Activated naive CD8-positive, alpha-beta T cell (primary cell): ENCODE measurements at regions not wholly inside any gene's neighbourhood (a gene's known extent, or its start where the extent isn't known, plus 50 kb on each side); places are given as distances from the start of the nearest gene placed in this dataset.

ENCODE experiments used
- H3K27ac Mint-ChIP-seq: one replicate; pipeline ENCODE4 v1.8.0; 2021; ENCODE audit warnings: mixed read lengths
- H3K27me3 Mint-ChIP-seq: one replicate; pipeline ENCODE4 v1.8.0; 2021; ENCODE audit warnings: mixed read lengths
- H3K36me3 Mint-ChIP-seq: one replicate; pipeline ENCODE4 v1.8.0; 2021; ENCODE audit warnings: mixed read lengths
- H3K4me1 Mint-ChIP-seq: one replicate; pipeline ENCODE4 v1.8.0; 2021; ENCODE audit warnings: low read depth, mixed read lengths
- H3K4me3 Mint-ChIP-seq: one replicate; pipeline ENCODE4 v1.8.0; 2021; ENCODE audit warnings: mild to moderate bottlenecking, mixed read lengths
- H3K9me3 Mint-ChIP-seq: one replicate; pipeline ENCODE4 v1.8.0; 2021; ENCODE audit warnings: low read depth, mixed read lengths

GRCh38 chr9:126226991-126227936 is 99.4 kb upstream of the MVB12B start:
- Mint-ChIP-seq H3K36me3 (no peaks in the 10 kb centered on the region), H3K9me3 (no peaks in the 10 kb centered on the region), H3K27ac (no peak overlapping the region), H3K4me1 (peaks cover 7% of the 10 kb centered on the region), H3K27me3 (peaks cover 13% of the 10 kb centered on the region), H3K4me3 (no peak overlapping the region)

GRCh38 chr9:126228111-126228780 is 98.4 kb upstream of the MVB12B start:
- no peak overlapping the region for H3K27ac Mint-ChIP-seq
- H3K27me3 Mint-ChIP-seq, result peaks cover 13% of the 10 kb centered on the region
- H3K36me3 Mint-ChIP-seq, result no peaks in the 10 kb centered on the region
- no peak overlapping the region for H3K4me3 Mint-ChIP-seq
- peaks cover 7% of the 10 kb centered on the region for H3K4me1 Mint-ChIP-seq
- no peaks in the 10 kb centered on the region for H3K9me3 Mint-ChIP-seq

GRCh38 chr9:126228781-126229444 is 97.7 kb upstream of the MVB12B start:
- Mint-ChIP-seq H3K9me3 (no peaks in the 10 kb centered on the region), H3K4me1 (peaks cover 4% of the 10 kb centered on the region), H3K36me3 (no peaks in the 10 kb centered on the region), H3K4me3 (no peak overlapping the region), H3K27ac (no peak overlapping the region), H3K27me3 (peaks cover 11% of the 10 kb centered on the region)

GRCh38 chr9:126229501-126229900 is 97.1 kb upstream of the MVB12B start:
- no peaks in the 10 kb centered on the region for H3K9me3 Mint-ChIP-seq
- H3K27me3 Mint-ChIP-seq, result peaks cover 5% of the 10 kb centered on the region
- peaks cover 4% of the 10 kb centered on the region for H3K4me1 Mint-ChIP-seq
- H3K27ac Mint-ChIP-seq, result no peak overlapping the region
- no peaks in the 10 kb centered on the region for H3K36me3 Mint-ChIP-seq
- H3K4me3 Mint-ChIP-seq, result no peak overlapping the region

DNA sequence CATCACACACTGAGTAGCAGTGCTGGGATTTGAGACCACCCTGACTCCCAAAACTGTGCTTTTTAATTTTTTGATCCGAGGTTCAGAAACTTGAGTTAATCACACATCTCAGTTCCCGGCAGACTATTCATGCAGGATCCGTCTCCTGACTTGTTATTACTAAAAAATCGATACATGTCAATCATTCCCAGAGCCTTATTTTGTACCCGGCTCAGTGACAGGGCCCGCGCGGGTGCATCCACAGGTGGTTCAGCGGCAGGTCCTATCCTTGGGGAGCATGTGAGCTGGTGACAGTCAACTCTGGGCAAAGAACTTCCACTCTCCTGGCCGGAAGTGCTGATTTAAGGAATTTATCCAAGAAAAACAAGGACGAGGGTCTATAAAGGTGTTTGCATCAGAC is 95.9 kb upstream of the MVB12B start:
- Mint-ChIP-seq H3K27ac (no peak overlapping the region), H3K27me3 (peaks cover 3% of the 10 kb centered on the region)

DNA sequence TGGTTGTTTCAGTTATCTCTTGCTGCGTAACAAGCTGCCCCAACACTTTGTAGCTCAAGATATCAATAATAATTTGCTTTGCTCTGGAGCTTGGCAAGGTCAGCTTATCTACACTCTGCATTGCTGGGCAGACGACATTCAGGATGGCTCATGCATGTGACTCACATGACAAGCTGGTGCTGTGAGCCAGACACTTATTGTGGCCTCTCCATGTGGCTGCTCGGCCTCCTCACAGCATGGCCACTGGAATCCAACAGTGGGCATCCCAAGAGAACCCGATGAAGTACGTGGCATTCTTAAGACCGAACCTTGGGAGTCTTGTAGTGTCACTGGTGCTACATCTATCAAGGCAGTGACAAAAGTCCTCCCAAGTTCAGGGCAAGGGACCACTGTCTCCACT is 94.2 kb upstream of the MVB12B start:
- H3K36me3 Mint-ChIP-seq, result no peaks in the 10 kb centered on the region
- H3K27me3 Mint-ChIP-seq, result peaks cover 3% of the 10 kb centered on the region
- H3K4me1 Mint-ChIP-seq, result peaks cover 4% of the 10 kb centered on the region
- no peaks in the 10 kb centered on the region for H3K9me3 Mint-ChIP-seq
- H3K4me3 Mint-ChIP-seq, result no peak overlapping the region
- no peak overlapping the region for H3K27ac Mint-ChIP-seq

More for the DNA sequence above, 95.9 kb upstream of the MVB12B start:
- H3K36me3 Mint-ChIP-seq, result no peaks in the 10 kb centered on the region
- H3K4me3 Mint-ChIP-seq, result no peak overlapping the region
- peaks cover 4% of the 10 kb centered on the region for H3K4me1 Mint-ChIP-seq
- H3K9me3 Mint-ChIP-seq, result no peaks in the 10 kb centered on the region

- Mint-ChIP-seq H3K4me3 (no peak overlapping the region), H3K4me1 (peaks cover 4% of the 10 kb centered on the region), H3K27ac (no peak overlapping the region), H3K36me3 (no peaks in the 10 kb centered on the region), H3K27me3 (peaks cover 3% of the 10 kb centered on the region), H3K9me3 (no peaks in the 10 kb centered on the region)
Observed at GRCh38 chr9:126233175-126233574, 93.5 kb upstream of the MVB12B start.

DNA sequence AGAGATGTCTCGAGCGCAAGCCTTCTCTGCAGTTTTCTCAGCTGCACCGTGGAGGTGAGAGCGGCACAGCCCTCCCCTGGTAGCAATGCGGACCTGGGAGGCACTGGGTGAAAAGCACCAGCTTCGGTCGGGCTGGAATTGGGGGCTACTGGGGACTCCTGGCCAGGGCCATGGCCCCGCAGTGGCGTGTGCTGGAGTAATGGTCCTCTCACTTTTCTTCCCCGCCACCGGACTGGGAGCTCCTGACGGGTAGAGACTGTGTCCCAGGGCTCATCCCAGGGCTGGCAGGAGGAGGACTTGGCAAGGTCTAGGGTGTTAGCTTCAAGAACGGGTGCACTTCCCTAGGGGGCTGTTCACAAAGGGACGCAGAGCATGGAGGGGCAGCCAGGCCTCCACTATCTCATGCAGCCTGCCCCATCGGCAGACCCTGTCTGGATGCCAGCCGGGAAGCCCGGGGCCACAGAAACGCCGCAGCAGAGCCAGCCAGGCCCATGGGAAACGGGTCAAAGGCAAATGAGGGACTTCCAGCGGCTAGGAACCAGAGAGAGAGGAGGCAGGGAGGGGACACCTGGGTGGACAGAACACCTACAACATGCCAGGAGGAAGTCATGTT is 92.6 kb upstream of the MVB12B start:
- H3K4me1 Mint-ChIP-seq, result no peaks in the 10 kb centered on the region
- no peaks in the 10 kb centered on the region for H3K36me3 Mint-ChIP-seq
- no peaks in the 10 kb centered on the region for H3K9me3 Mint-ChIP-seq
- no peak overlapping the region for H3K27ac Mint-ChIP-seq
- no peak overlapping the region for H3K4me3 Mint-ChIP-seq
- peaks cover 3% of the 10 kb centered on the region for H3K27me3 Mint-ChIP-seq

DNA sequence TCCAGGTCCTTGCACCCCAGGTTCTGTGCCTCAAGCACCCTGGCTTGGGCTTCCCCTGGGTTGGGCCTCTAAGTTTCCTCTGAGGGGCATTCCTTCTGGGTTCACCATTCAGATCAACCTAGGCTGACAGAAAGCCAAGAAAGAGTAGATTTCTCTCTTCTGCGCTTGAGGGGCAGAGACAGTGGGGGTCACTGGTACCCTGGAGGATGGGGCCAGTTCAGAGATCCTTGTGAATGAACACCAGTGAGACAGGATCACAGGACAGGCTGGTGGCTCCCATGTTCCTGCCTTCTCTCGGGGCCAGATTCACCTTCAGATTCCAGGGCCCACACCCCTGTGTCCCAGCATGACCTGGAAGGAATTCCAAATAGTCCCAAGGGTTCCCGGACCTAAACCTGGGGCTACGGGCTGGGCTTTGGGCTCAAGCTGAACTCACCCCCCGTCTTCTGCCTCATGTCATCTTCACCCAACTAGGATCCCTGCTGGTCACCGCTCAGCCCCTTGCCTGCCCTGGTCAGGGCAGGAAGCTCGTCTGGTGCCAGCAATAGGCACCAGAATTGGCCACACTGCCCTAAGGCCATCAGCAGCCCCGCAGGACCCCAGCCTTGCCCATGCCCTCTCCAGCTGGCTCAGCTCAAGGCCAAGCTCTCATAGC is 91.8 kb upstream of the MVB12B start:
- no peaks in the 10 kb centered on the region for H3K4me1 Mint-ChIP-seq
- H3K36me3 Mint-ChIP-seq, result no peaks in the 10 kb centered on the region
- H3K4me3 Mint-ChIP-seq, result no peak overlapping the region
- no peak overlapping the region for H3K27ac Mint-ChIP-seq
- H3K9me3 Mint-ChIP-seq, result no peaks in the 10 kb centered on the region
- H3K27me3 Mint-ChIP-seq, result peaks cover 2% of the 10 kb centered on the region

GRCh38 chr9:126235336-126236243 is 91.0 kb upstream of the MVB12B start:
- Mint-ChIP-seq H3K4me1 (no peaks in the 10 kb centered on the region), H3K9me3 (no peaks in the 10 kb centered on the region), H3K4me3 (no peak overlapping the region), H3K36me3 (no peaks in the 10 kb centered on the region), H3K27ac (no peak overlapping the region), H3K27me3 (peaks cover 2% of the 10 kb centered on the region)

- Mint-ChIP-seq H3K36me3 (no peaks in the 10 kb centered on the region), H3K9me3 (no peaks in the 10 kb centered on the region), H3K4me1 (no peaks in the 10 kb centered on the region), H3K27ac (no peak overlapping the region), H3K4me3 (no peak overlapping the region), H3K27me3 (peaks cover 2% of the 10 kb centered on the region)
Observed at GRCh38 chr9:126236273-126236672, 90.4 kb upstream of the MVB12B start.

DNA sequence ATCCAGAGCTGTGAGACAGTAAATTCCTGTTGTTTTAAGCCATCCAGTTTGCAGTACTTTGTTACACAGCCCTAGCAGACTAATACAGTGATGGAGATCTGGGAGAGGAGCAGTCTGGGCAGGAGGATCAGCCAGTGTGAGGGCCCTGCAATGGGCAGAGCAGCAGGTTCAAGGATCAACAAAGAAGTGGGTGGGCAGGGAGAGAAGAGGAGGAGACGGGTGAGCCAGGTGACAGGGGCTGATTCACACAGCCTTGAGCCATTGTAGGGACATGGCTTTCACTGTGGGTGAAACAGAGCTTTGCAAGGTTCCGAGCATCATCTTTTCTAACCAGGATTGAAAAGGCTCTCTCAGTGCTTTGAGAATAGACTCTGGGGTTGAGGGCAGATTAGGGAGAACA is 88.2 kb upstream of the MVB12B start:
- no peaks in the 10 kb centered on the region for H3K4me1 Mint-ChIP-seq
- H3K27ac Mint-ChIP-seq, result no peak overlapping the region
- no peaks in the 10 kb centered on the region for H3K36me3 Mint-ChIP-seq
- H3K9me3 Mint-ChIP-seq, result no peaks in the 10 kb centered on the region
- H3K27me3 Mint-ChIP-seq, result peaks cover under 1% of the 10 kb centered on the region
- no peak overlapping the region for H3K4me3 Mint-ChIP-seq

- peaks cover 2% of the 10 kb centered on the region for H3K36me3 Mint-ChIP-seq
- H3K27me3 Mint-ChIP-seq, result no peaks in the 10 kb centered on the region
- H3K4me3 Mint-ChIP-seq, result no peak overlapping the region
- no peak overlapping the region for H3K27ac Mint-ChIP-seq
- no peaks in the 10 kb centered on the region for H3K4me1 Mint-ChIP-seq
- H3K9me3 Mint-ChIP-seq, result peaks cover 3% of the 10 kb centered on the region
Observed at GRCh38 chr9:126239515-126239914, 87.1 kb upstream of the MVB12B start.

GRCh38 chr9:126240835-126241234 is 85.8 kb upstream of the MVB12B start:
- peaks cover 7% of the 10 kb centered on the region for H3K27me3 Mint-ChIP-seq
- no peaks in the 10 kb centered on the region for H3K4me1 Mint-ChIP-seq
- H3K4me3 Mint-ChIP-seq, result no peak overlapping the region
- peaks cover 7% of the 10 kb centered on the region for H3K36me3 Mint-ChIP-seq
- peaks cover 10% of the 10 kb centered on the region for H3K9me3 Mint-ChIP-seq
- no peak overlapping the region for H3K27ac Mint-ChIP-seq
